HCT116 (cell line): ENCODE measurements at regions not wholly inside any gene's neighbourhood (a gene's known extent, or its start where the extent isn't known, plus 50 kb on each side); places are given as distances from the start of the nearest gene placed in this dataset.
"Not testable (repeated sequence)": the region's sequence is repeated elsewhere in the genome, so short reads cannot be mapped to it uniquely, and the experiment has no call there.

Source experiments
- CTCF ChIP-seq, 3 experiments: fragments of 200-600 bp in 1 of 3; sonication (generic) in 1 of 3; IDR thresholded peaks in 2 of 3; conservative IDR thresholded peaks in 1 of 3; 2 replicates each; pipeline ENCODE4 v1.5.1; 2012 to 2017; ENCODE audit warnings: low read depth in 2 of 3, low read length in 2 of 3, antibody characterized with exemption in 1 of 3, borderline replicate concordance in 1 of 3, control low read depth in 1 of 3, mild to moderate bottlenecking in 1 of 3, mixed read lengths in 1 of 3, mixed run types in 1 of 3, moderate library complexity in 1 of 3; ENCODE audit not compliant: insufficient read depth in 1 of 3
- EZH2 ChIP-seq: fragments of 200-600 bp; sonication (generic); IDR thresholded peaks from 2 replicates; pipeline ENCODE4 v1.6.1; 2017; ENCODE audit warnings: antibody characterized with exemption, mixed run types
- EZH2phosphoT487 ChIP-seq: fragments of 200-600 bp; IDR thresholded peaks from 2 replicates; pipeline ENCODE4 v1.6.1; 2018; ENCODE audit warnings: antibody characterized with exemption, borderline replicate concordance
- MAX ChIP-seq: IDR thresholded peaks from 2 replicates; pipeline ENCODE4 v1.6.1; 2012
- POLR2A ChIP-seq: IDR thresholded peaks from 2 replicates; pipeline ENCODE4 v1.7.0; 2011; ENCODE audit warnings: borderline replicate concordance; ENCODE audit not compliant: insufficient read depth, insufficient read length; ENCODE audit errors: extremely low read depth
- POLR2AphosphoS5 ChIP-seq: IDR thresholded peaks from 2 replicates; pipeline ENCODE4 v1.6.1; 2011; ENCODE audit warnings: mild to moderate bottlenecking, low read depth, low read length, moderate library complexity
- RAD21 ChIP-seq: IDR thresholded peaks from 2 replicates; pipeline ENCODE4 v1.6.1; 2012; ENCODE audit warnings: low read depth, mild to moderate bottlenecking
- REST ChIP-seq: IDR thresholded peaks from 2 replicates; pipeline ENCODE4 v1.6.1; 2012; ENCODE audit warnings: low read depth
- TCF7L2 ChIP-seq: IDR thresholded peaks from 2 replicates; pipeline ENCODE4 v1.7.0; 2011; ENCODE audit warnings: borderline replicate concordance, inconsistent platforms; ENCODE audit not compliant: insufficient read depth, insufficient read length; ENCODE audit errors: extremely low read depth
- YY1 ChIP-seq: IDR thresholded peaks from 2 replicates; pipeline ENCODE4 v1.6.1; 2011; ENCODE audit warnings: low read length, low read depth, moderate library complexity, mild to moderate bottlenecking; ENCODE audit not compliant: insufficient replicate concordance; ENCODE audit errors: extremely low read depth
- ZBTB33 ChIP-seq: IDR thresholded peaks from 2 replicates; pipeline ENCODE4 v1.6.1; 2011; ENCODE audit warnings: mild to moderate bottlenecking, low read length, moderate library complexity; ENCODE audit not compliant: insufficient replicate concordance; ENCODE audit errors: extremely low read depth
- ZFX ChIP-seq: fragments of 450-650 bp; IDR thresholded peaks from 2 replicates; pipeline ENCODE4 v1.6.1; 2017

- TF ChIP-seq TCF7L2; CTCF (IDR thresholded peaks at IDR 0.05 in 2 of 3, conservative IDR thresholded peaks at IDR 0.05 in 1 of 3; ENCODE audit: borderline replicate concordance in 1 of 3, insufficient read depth in 1 of 3, low read depth in 2 of 3, low read length in 2 of 3); EZH2; REST; ZBTB33; POLR2AphosphoS5; POLR2A; EZH2phosphoT487; YY1; ZFX; RAD21; MAX: not testable (repeated sequence)
Observed at GRCh38 chr14:105675433-105675832, 149.1 kb downstream of the TMEM121 start.
